ENCODE measurements at regions not wholly inside any gene's neighbourhood (a gene's known extent, or its start where the extent isn't known, plus 50 kb on each side); places are given as distances from the start of the nearest gene placed in this dataset.
A peak's percentile ranks its signal among the peaks of the same experiment; 100 is the strongest.

DNA sequence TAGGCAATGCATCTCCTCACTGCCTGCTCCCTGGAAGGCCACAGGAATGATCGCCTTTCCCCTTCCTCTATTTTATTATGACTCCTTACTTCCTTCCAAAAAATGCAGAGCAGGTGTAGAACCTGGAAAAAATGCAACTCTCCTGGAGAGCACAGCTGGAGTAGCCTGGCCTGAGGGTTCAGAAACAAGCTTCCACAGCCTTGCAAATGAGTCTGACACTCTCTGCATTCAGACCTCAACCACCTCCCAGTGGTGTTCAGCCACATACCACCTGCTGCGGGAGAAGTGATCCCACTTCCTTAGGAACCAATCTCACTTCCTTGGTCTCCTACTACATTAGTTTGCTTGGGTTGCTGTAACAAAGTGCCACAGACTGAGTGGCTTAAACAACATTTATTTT, 368.1 kb upstream of the NOCT start (continued):
- TF ChIP-seq, protein P1, sequence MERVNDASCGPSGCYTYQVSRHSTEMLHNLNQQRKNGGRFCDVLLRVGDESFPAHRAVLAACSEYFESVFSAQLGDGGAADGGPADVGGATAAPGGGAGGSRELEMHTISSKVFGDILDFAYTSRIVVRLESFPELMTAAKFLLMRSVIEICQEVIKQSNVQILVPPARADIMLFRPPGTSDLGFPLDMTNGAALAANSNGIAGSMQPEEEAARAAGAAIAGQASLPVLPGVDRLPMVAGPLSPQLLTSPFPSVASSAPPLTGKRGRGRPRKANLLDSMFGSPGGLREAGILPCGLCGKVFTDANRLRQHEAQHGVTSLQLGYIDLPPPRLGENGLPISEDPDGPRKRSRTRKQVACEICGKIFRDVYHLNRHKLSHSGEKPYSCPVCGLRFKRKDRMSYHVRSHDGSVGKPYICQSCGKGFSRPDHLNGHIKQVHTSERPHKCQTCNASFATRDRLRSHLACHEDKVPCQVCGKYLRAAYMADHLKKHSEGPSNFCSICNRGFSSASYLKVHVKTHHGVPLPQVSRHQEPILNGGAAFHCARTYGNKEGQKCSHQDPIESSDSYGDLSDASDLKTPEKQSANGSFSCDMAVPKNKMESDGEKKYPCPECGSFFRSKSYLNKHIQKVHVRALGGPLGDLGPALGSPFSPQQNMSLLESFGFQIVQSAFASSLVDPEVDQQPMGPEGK (CRISPR knock-in tag; IDR thresholded peaks at IDR 0.05; ENCODE audit: borderline replicate concordance) = no peak
- TF ChIP-seq CSDC2 (CRISPR knock-in tag; IDR thresholded peaks at IDR 0.05) (no peak), ZC3H10 (CRISPR knock-in tag; IDR thresholded peaks at IDR 0.05) (no peak), GLIS3 (CRISPR knock-in tag; IDR thresholded peaks at IDR 0.05) (no peak), ZNF8 (CRISPR knock-in tag; IDR thresholded peaks at IDR 0.05) (no peak), ARNTL (CRISPR knock-in tag; IDR thresholded peaks at IDR 0.05; ENCODE audit: borderline replicate concordance, low read depth) (no peak)

DNA sequence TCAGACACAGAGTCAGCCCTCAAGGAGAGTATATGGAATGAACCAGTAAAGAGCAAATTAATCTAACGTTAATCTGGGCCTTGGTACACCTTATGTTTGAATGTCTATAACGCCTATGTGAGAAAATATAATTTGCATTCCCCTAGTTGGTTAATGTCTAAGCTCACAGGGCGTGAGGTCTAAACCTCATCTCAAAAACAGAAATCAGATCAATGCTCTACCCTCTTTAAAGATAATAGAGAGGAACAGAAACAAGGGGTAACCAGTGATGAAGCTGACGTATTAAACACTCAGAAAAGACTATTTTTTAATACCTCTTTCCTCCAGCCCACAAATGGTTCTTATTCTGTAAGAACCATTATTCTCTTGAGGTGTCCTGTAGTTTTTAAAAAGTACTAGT, 369.2 kb upstream of the NOCT start:
- no peak for ATAC-seq
- TF ChIP-seq ESRRG (CRISPR knock-in tag; IDR thresholded peaks at IDR 0.05) = no peak
- no peak for TF ChIP-seq RARB (CRISPR knock-in tag; IDR thresholded peaks at IDR 0.05)
- no peak for TF ChIP-seq PPARA (CRISPR knock-in tag; IDR thresholded peaks at IDR 0.05; ENCODE audit: borderline replicate concordance)
- TF ChIP-seq SNAI2 (CRISPR knock-in tag; IDR thresholded peaks at IDR 0.05) = no peak
- TF ChIP-seq BACH2 (CRISPR knock-in tag; IDR thresholded peaks at IDR 0.05; ENCODE audit: borderline replicate concordance) = no peak
- no peak for TF ChIP-seq OSR1 (CRISPR knock-in tag; IDR thresholded peaks at IDR 0.05)
- TF ChIP-seq ISL1 (CRISPR knock-in tag; IDR thresholded peaks at IDR 0.05) = no peak
- no peak for TF ChIP-seq GLIS3 (CRISPR knock-in tag; IDR thresholded peaks at IDR 0.05)
- no peak for TF ChIP-seq TCF4 (CRISPR knock-in tag; IDR thresholded peaks at IDR 0.05; ENCODE audit: borderline replicate concordance)
- TF ChIP-seq, protein P1 (CRISPR knock-in tag; IDR thresholded peaks at IDR 0.05; ENCODE audit: borderline replicate concordance) = no peak
- TF ChIP-seq ZNF565 (CRISPR knock-in tag; conservative IDR thresholded peaks at IDR 0.05; ENCODE audit: low read depth) = no peak
- TF ChIP-seq, protein P2, sequence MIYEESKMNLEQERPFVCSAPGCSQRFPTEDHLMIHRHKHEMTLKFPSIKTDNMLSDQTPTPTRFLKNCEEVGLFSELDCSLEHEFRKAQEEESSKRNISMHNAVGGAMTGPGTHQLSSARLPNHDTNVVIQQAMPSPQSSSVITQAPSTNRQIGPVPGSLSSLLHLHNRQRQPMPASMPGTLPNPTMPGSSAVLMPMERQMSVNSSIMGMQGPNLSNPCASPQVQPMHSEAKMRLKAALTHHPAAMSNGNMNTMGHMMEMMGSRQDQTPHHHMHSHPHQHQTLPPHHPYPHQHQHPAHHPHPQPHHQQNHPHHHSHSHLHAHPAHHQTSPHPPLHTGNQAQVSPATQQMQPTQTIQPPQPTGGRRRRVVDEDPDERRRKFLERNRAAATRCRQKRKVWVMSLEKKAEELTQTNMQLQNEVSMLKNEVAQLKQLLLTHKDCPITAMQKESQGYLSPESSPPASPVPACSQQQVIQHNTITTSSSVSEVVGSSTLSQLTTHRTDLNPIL (CRISPR knock-in tag; IDR thresholded peaks at IDR 0.05; ENCODE audit: low read depth) = no peak
- TF ChIP-seq ZFP30 (CRISPR knock-in tag; IDR thresholded peaks at IDR 0.05) = no peak
- no peak for TF ChIP-seq ZNF70 (CRISPR knock-in tag; IDR thresholded peaks at IDR 0.05)

DNA sequence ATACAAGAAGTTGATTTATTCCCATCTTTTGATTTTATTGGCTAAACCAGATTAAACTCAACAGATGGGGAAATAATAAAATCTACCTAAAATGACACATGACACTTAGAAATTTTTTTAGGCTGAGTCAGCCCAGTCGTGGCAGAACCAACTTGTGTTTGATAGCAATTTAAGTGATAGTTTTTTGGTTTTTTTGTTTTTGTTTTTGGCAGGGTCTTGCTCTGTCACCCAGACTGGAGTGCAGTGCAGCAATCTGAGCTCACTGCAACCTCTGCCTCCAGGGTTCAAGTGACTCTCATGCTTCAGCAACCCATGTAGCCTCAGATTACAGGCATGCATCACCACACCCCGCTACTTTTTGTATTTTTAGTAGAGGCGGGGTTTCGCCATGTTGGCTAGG, 370.3 kb upstream of the NOCT start:
- TF ChIP-seq, protein P2 (CRISPR knock-in tag; IDR thresholded peaks at IDR 0.05; ENCODE audit: low read depth) = no peak
- TF ChIP-seq, protein P3, sequence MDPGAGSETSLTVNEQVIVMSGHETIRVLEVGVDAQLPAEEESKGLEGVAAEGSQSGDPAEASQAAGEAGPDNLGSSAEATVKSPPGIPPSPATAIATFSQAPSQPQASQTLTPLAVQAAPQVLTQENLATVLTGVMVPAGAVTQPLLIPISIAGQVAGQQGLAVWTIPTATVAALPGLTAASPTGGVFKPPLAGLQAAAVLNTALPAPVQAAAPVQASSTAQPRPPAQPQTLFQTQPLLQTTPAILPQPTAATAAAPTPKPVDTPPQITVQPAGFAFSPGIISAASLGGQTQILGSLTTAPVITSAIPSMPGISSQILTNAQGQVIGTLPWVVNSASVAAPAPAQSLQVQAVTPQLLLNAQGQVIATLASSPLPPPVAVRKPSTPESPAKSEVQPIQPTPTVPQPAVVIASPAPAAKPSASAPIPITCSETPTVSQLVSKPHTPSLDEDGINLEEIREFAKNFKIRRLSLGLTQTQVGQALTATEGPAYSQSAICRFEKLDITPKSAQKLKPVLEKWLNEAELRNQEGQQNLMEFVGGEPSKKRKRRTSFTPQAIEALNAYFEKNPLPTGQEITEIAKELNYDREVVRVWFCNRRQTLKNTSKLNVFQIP (CRISPR knock-in tag; IDR thresholded peaks at IDR 0.05; ENCODE audit: borderline replicate concordance, low read depth) = no peak
- peak; percentile 61 for TF ChIP-seq ISL1 (CRISPR knock-in tag; IDR thresholded peaks at IDR 0.05)
- ATAC-seq = peak; percentile 64

DNA sequence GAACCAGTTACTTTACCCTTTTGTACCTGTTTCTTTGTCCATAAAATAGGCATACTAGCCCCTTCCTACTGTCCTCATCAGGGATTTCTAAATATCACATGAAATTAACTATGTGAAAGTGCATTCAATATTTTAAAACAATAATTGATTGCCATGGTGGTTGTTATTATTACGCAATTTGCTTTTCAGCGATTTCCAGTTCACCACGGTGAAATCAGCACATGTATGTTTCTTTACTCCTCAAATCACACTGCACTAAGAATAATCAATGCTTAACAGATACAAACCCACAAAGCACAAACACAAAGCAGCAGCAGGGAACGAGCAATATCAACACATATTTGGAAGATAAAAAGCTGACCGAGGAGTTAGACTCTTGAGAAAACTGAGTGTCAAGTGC, 371.3 kb upstream of the NOCT start:
- ATAC-seq = no peak
- TF ChIP-seq ZC3H10 (CRISPR knock-in tag; IDR thresholded peaks at IDR 0.05) (no peak), ISL1 (CRISPR knock-in tag; IDR thresholded peaks at IDR 0.05) (no peak; the same call in 1 of the 2 replicates), TCF4 (CRISPR knock-in tag; IDR thresholded peaks at IDR 0.05; ENCODE audit: borderline replicate concordance) (no peak), ZNF8 (CRISPR knock-in tag; IDR thresholded peaks at IDR 0.05) (no peak)

DNA sequence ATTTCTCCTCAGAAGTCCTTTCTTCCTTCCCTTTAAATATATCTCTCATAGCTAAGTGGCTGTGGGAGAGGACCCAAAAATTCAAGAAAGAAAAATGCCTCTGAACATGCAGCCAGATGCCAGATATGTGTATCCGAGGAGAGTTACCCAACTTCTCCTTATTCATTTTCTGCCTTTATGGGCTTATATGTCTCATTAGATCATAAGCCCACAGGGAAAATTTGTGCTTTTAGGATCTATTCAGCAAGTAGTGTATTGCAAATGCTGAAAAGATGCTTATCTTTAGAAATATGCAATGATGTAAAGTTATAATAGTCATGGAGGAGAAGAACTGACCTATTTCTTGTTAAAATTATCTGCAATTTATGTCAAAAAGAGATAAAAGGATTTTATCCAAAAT, 371.8 kb upstream of the NOCT start:
- ATAC-seq = no peak

More for the DNA sequence above, 371.8 kb upstream of the NOCT start:
- TF ChIP-seq, protein P1 (CRISPR knock-in tag; IDR thresholded peaks at IDR 0.05; ENCODE audit: borderline replicate concordance) = no peak
- no peak for TF ChIP-seq TCF4 (CRISPR knock-in tag; IDR thresholded peaks at IDR 0.05; ENCODE audit: borderline replicate concordance)
- peak; percentile 70 for TF ChIP-seq ISL1 (CRISPR knock-in tag; IDR thresholded peaks at IDR 0.05)
- no peak for TF ChIP-seq ZNF70 (CRISPR knock-in tag; IDR thresholded peaks at IDR 0.05)

All from SK-N-SH treated with all-trans-retinoic acid at 6 μM for 48 hours (cell line).